WTC11 (cell line): ENCODE measurements at regions not wholly inside any gene's neighbourhood (a gene's known extent, or its start where the extent isn't known, plus 50 kb on each side); places are given as distances from the start of the nearest gene placed in this dataset.
"Not testable (repeated sequence)": the region's sequence is repeated elsewhere in the genome, so short reads cannot be mapped to it uniquely, and the experiment has no call there.

Experiments
- ATAC-seq: fragments of 200-7000 bp; cut with Tn5 transposase; 2 replicates; pipeline ENCODE4 v1.10.0; 2021; ENCODE audit warnings: mild to moderate bottlenecking, moderate library complexity
- CTCF ChIA-PET: fragments of 300-600 bp; sonication (Branson Sonifier 250); formaldehyde crosslinking; loops from one replicate; lab custom pipeline; 2021; ENCODE audit warnings: antibody characterized with exemption; lab: Charles Lee
- POLR2A ChIA-PET: fragments of 350-600 bp; sonication (Branson Sonifier 250); formaldehyde crosslinking; loops from one replicate; lab custom pipeline; 2021; ENCODE audit warnings: antibody characterized with exemption; lab: Charles Lee
- DNase-seq: peaks from one replicate; pipeline ENCODE4 v3.0.0; 2021; ENCODE audit warnings: low spot score
- H3K27ac Mint-ChIP-seq: 2 replicates; pipeline ENCODE4 v1.8.0; 2021; ENCODE audit warnings: mixed read lengths
- H3K27me3 Mint-ChIP-seq: 2 replicates; pipeline ENCODE4 v1.8.0; 2021; ENCODE audit warnings: low read depth, mild to moderate bottlenecking, moderate library complexity, mixed read lengths
- H3K36me3 Mint-ChIP-seq: 2 replicates; pipeline ENCODE4 v1.8.0; 2021; ENCODE audit warnings: mixed read lengths
- H3K4me1 Mint-ChIP-seq: 2 replicates; pipeline ENCODE4 v1.8.0; 2022; ENCODE audit warnings: mixed read lengths
- H3K4me3 Mint-ChIP-seq: 2 replicates; pipeline ENCODE4 v1.8.0; 2021; ENCODE audit warnings: mild to moderate bottlenecking, moderate library complexity, mixed read lengths
- H3K9me3 Mint-ChIP-seq: 2 replicates; pipeline ENCODE4 v1.8.0; 2021; ENCODE audit warnings: mixed read lengths
- CREM ChIP-seq: sonication (generic); formaldehyde crosslinking; IDR thresholded peaks from 2 replicates; pipeline ENCODE4 v1.8.1; 2022; ENCODE audit warnings: mild to moderate bottlenecking, missing genetic modification reagents, moderate library complexity
- E2F5 ChIP-seq: sonication (generic); formaldehyde crosslinking; IDR thresholded peaks from 2 replicates; pipeline ENCODE4 v1.8.1; 2022; ENCODE audit warnings: mild to moderate bottlenecking, moderate library complexity, missing genetic modification reagents
- EMX1 ChIP-seq: fragments of 250-450 bp; sonication (Bioruptor Pico); IDR thresholded peaks from 2 replicates; pipeline ENCODE4 v1.8.0; 2021; ENCODE audit warnings: mild to moderate bottlenecking
- ESRRA ChIP-seq: sonication (generic); formaldehyde crosslinking; IDR thresholded peaks from 2 replicates; pipeline ENCODE4 v1.8.1; 2022; ENCODE audit warnings: mild to moderate bottlenecking, missing genetic modification reagents, borderline replicate concordance
- ETV6 ChIP-seq: sonication (generic); formaldehyde crosslinking; IDR thresholded peaks from 2 replicates; pipeline ENCODE4 v1.8.1; 2022; ENCODE audit warnings: mild to moderate bottlenecking, missing genetic modification reagents
- GABPB1 ChIP-seq: sonication (generic); formaldehyde crosslinking; IDR thresholded peaks from 2 replicates; pipeline ENCODE4 v1.8.1; 2023; ENCODE audit warnings: mild to moderate bottlenecking, missing genetic modification reagents
- JUN ChIP-seq: sonication (generic); formaldehyde crosslinking; IDR thresholded peaks from 2 replicates; pipeline ENCODE4 v1.8.0; 2023; ENCODE audit warnings: mild to moderate bottlenecking, missing genetic modification reagents
- KAT7 ChIP-seq: sonication (generic); formaldehyde crosslinking; IDR thresholded peaks from 2 replicates; pipeline ENCODE4 v1.8.1; 2023; ENCODE audit warnings: missing genetic modification reagents, mild to moderate bottlenecking, borderline replicate concordance
- MYBL2 ChIP-seq: sonication (generic); formaldehyde crosslinking; IDR thresholded peaks from 2 replicates; pipeline ENCODE4 v1.8.1; 2023; ENCODE audit warnings: mild to moderate bottlenecking, moderate library complexity, missing genetic modification reagents
- NR1H2 ChIP-seq: sonication (generic); formaldehyde crosslinking; IDR thresholded peaks from 2 replicates; pipeline ENCODE4 v1.9.0; 2021; ENCODE audit warnings: mild to moderate bottlenecking, moderate library complexity, missing genetic modification reagents
- NR3C1 ChIP-seq: sonication (generic); formaldehyde crosslinking; conservative IDR thresholded peaks from 2 replicates; pipeline ENCODE4 v1.8.1; 2023; ENCODE audit warnings: low read depth, mild to moderate bottlenecking, missing genetic modification reagents
- RELA ChIP-seq: sonication (generic); formaldehyde crosslinking; IDR thresholded peaks from 2 replicates; pipeline ENCODE4 v1.8.1; 2022; ENCODE audit warnings: missing genetic modification reagents, mild to moderate bottlenecking, borderline replicate concordance
- RORB ChIP-seq: fragments of 250-450 bp; sonication (Bioruptor Pico); IDR thresholded peaks from 2 replicates; pipeline ENCODE4 v1.9.0; 2021; ENCODE audit warnings: mild to moderate bottlenecking
- SMAD3 ChIP-seq: sonication (generic); formaldehyde crosslinking; IDR thresholded peaks from 2 replicates; pipeline ENCODE4 v1.8.0; 2022; ENCODE audit warnings: missing genetic modification reagents, mild to moderate bottlenecking, borderline replicate concordance
- ZNF263 ChIP-seq: sonication (generic); formaldehyde crosslinking; IDR thresholded peaks from 2 replicates; pipeline ENCODE4 v1.8.1; 2022; ENCODE audit warnings: low read depth, mild to moderate bottlenecking, moderate library complexity, missing genetic modification reagents
- ZNF281 ChIP-seq: sonication (generic); formaldehyde crosslinking; IDR thresholded peaks from 2 replicates; pipeline ENCODE4 v1.8.0; 2023; ENCODE audit warnings: mild to moderate bottlenecking, missing genetic modification reagents
- ZNF416 ChIP-seq: fragments of 250-450 bp; sonication (Bioruptor Pico); IDR thresholded peaks from 2 replicates; pipeline ENCODE4 v1.9.0; 2021; ENCODE audit warnings: mild to moderate bottlenecking, inconsistent platforms
- ZNF425 ChIP-seq: fragments of 250-450 bp; sonication (Bioruptor Pico); conservative IDR thresholded peaks from 2 replicates; pipeline ENCODE4 v1.9.0; 2021; ENCODE audit warnings: mild to moderate bottlenecking
- ZNF671 ChIP-seq: fragments of 250-450 bp; sonication (Bioruptor Pico); IDR thresholded peaks from 2 replicates; pipeline ENCODE4 v1.8.0; 2021; ENCODE audit warnings: mild to moderate bottlenecking
- TF ChIP-seq, protein P1 (sequence below): sonication (generic); formaldehyde crosslinking; IDR thresholded peaks from 2 replicates; pipeline ENCODE4 v1.8.0; 2022; ENCODE audit warnings: mild to moderate bottlenecking, missing genetic modification reagents
- TF ChIP-seq, protein P2 (sequence below): sonication (generic); formaldehyde crosslinking; IDR thresholded peaks from 2 replicates; pipeline ENCODE4 v1.8.1; 2022; ENCODE audit warnings: low read depth, mild to moderate bottlenecking, moderate library complexity, missing genetic modification reagents, borderline replicate concordance
- TF ChIP-seq, protein P3 (sequence below): sonication (generic); formaldehyde crosslinking; conservative IDR thresholded peaks from 2 replicates; pipeline ENCODE4 v1.8.1; 2023; ENCODE audit warnings: mild to moderate bottlenecking, low read depth, missing genetic modification reagents, moderate library complexity

DNA sequence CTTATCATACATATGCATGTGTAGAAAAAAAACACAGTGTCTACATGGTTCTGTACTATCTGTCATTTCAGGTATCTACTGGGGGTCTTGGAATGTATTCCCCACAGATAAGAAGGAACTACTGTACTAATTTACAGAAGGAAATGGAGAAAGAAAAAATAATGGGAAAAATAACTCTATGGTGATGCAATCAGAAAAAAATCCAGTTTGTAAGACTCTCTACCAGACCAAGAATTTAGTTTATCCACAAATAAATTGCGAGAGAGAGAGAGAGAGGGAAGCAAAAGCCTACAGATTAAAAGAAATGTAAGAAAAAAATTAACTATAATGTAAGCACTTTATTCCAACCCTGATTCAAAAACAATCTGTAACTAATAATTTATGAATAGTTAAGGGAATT lies 708.6 kb upstream of the ZNF608 start:
- no peak for TF ChIP-seq ZNF263
- no peak for TF ChIP-seq ESRRA (CRISPR knock-in tag)
- TF ChIP-seq CREM: no peak
- TF ChIP-seq, protein P1, sequence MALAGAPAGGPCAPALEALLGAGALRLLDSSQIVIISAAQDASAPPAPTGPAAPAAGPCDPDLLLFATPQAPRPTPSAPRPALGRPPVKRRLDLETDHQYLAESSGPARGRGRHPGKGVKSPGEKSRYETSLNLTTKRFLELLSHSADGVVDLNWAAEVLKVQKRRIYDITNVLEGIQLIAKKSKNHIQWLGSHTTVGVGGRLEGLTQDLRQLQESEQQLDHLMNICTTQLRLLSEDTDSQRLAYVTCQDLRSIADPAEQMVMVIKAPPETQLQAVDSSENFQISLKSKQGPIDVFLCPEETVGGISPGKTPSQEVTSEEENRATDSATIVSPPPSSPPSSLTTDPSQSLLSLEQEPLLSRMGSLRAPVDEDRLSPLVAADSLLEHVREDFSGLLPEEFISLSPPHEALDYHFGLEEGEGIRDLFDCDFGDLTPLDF (CRISPR knock-in tag): no peak
- no peak for TF ChIP-seq JUN (CRISPR knock-in tag)
- TF ChIP-seq MYBL2 (CRISPR knock-in tag): no peak
- no peak for TF ChIP-seq SMAD3 (CRISPR knock-in tag)
- TF ChIP-seq ZNF416: no peak
- no peak for TF ChIP-seq ZNF671 (CRISPR knock-in tag)
- no peak for TF ChIP-seq RELA (CRISPR knock-in tag)
- no peak for TF ChIP-seq ZNF425 (CRISPR knock-in tag)
- no peak for TF ChIP-seq E2F5 (CRISPR knock-in tag)
- TF ChIP-seq KAT7 (CRISPR knock-in tag): no peak
- TF ChIP-seq ETV6 (CRISPR knock-in tag): no peak
- no peak for TF ChIP-seq ZNF281 (CRISPR knock-in tag)
- TF ChIP-seq, all 79 proteins: peak for 0
- CTCF ChIA-PET: no interaction called here
- H3K9me3 Mint-ChIP-seq: peaks cover 39% of the 10 kb centered on the region
- POLR2A ChIA-PET: no interaction called here
- H3K4me3 Mint-ChIP-seq: no peak overlapping the region
- no peaks in the 10 kb centered on the region for H3K4me1 Mint-ChIP-seq
- peaks cover 20% of the 10 kb centered on the region for H3K36me3 Mint-ChIP-seq
- ATAC-seq: no peak
- no peak for DNase-seq
- H3K27me3 Mint-ChIP-seq: 0 out of 2 replicates have a peak, but pooled peaks cover 3% of the 10 kb centered on the region
- H3K27ac Mint-ChIP-seq: no peak overlapping the region

DNA sequence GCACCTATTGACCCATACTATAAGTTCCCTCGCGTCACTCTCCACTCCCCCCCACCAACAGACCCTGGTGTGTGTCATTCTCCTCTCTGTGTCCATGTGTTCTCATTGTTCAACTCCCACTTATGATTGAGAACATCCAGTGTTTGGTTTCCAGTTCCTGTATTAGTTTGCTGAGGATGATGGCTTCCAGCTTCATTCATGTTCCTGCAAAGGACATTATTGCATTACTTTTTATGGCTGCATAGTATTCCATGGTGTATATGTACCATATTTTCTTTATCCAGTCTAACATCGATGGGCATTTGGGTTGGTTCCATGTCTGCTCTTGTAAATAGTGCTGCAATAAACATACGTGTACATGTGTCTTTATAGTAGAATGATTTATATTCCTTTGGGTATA lies 709.6 kb upstream of the ZNF608 start:
- DNase-seq, H3K4me3 Mint-ChIP-seq, ATAC-seq, H3K4me1 Mint-ChIP-seq, CTCF ChIA-PET, POLR2A ChIA-PET, H3K27ac Mint-ChIP-seq, H3K27me3 Mint-ChIP-seq: not testable (repeated sequence)
- peaks cover 20% of the 10 kb centered on the region for H3K36me3 Mint-ChIP-seq
- peaks cover 39% of the 10 kb centered on the region for H3K9me3 Mint-ChIP-seq

GRCh38 chr5:125457617-125458016 lies 711.2 kb upstream of the ZNF608 start:
- no peak overlapping the region for H3K27ac Mint-ChIP-seq
- POLR2A ChIA-PET: no interaction called here
- 0 out of 2 replicates have a peak, but pooled peaks cover 3% of the 10 kb centered on the region for H3K27me3 Mint-ChIP-seq
- ATAC-seq (no peak), DNase-seq (no peak)
- CTCF ChIA-PET: no interaction called here
- peaks cover 20% of the 10 kb centered on the region for H3K36me3 Mint-ChIP-seq
- H3K4me1 Mint-ChIP-seq: no peaks in the 10 kb centered on the region
- H3K9me3 Mint-ChIP-seq: peaks cover 38% of the 10 kb centered on the region
- H3K4me3 Mint-ChIP-seq: no peak overlapping the region
- TF ChIP-seq EMX1 (CRISPR knock-in tag) (no peak), ZNF671 (CRISPR knock-in tag) (no peak), NR1H2 (no peak), RORB (CRISPR knock-in tag) (no peak), GABPB1 (CRISPR knock-in tag) (no peak), NR3C1 (CRISPR knock-in tag) (no peak)
- TF ChIP-seq, protein P2, sequence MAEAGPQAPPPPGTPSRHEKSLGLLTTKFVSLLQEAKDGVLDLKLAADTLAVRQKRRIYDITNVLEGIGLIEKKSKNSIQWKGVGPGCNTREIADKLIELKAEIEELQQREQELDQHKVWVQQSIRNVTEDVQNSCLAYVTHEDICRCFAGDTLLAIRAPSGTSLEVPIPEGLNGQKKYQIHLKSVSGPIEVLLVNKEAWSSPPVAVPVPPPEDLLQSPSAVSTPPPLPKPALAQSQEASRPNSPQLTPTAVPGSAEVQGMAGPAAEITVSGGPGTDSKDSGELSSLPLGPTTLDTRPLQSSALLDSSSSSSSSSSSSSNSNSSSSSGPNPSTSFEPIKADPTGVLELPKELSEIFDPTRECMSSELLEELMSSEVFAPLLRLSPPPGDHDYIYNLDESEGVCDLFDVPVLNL (CRISPR knock-in tag): no peak
- TF ChIP-seq, protein P3, sequence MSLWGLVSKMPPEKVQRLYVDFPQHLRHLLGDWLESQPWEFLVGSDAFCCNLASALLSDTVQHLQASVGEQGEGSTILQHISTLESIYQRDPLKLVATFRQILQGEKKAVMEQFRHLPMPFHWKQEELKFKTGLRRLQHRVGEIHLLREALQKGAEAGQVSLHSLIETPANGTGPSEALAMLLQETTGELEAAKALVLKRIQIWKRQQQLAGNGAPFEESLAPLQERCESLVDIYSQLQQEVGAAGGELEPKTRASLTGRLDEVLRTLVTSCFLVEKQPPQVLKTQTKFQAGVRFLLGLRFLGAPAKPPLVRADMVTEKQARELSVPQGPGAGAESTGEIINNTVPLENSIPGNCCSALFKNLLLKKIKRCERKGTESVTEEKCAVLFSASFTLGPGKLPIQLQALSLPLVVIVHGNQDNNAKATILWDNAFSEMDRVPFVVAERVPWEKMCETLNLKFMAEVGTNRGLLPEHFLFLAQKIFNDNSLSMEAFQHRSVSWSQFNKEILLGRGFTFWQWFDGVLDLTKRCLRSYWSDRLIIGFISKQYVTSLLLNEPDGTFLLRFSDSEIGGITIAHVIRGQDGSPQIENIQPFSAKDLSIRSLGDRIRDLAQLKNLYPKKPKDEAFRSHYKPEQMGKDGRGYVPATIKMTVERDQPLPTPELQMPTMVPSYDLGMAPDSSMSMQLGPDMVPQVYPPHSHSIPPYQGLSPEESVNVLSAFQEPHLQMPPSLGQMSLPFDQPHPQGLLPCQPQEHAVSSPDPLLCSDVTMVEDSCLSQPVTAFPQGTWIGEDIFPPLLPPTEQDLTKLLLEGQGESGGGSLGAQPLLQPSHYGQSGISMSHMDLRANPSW (CRISPR knock-in tag): no peak
- TF ChIP-seq, protein P1 (CRISPR knock-in tag): no peak
